ENCODE measurements at regions not wholly inside any gene's neighbourhood (a gene's known extent, or its start where the extent isn't known, plus 50 kb on each side); places are given as distances from the start of the nearest gene placed in this dataset.

- H3K27ac ChIP-seq, result no peak overlapping the region
- TF ChIP-seq CTCF (conservative IDR thresholded peaks at IDR 0.05), result no peak
Observed at GRCh38 chr10:44581996-44582395, 197.1 kb upstream of the CXCL12 start.

GRCh38 chr10:44587488-44588318 is 202.8 kb upstream of the CXCL12 start:
- H3K27ac ChIP-seq, result no peak overlapping the region
- no peak for TF ChIP-seq CTCF (conservative IDR thresholded peaks at IDR 0.05)

GRCh38 chr10:44589181-44589943 is 204.5 kb upstream of the CXCL12 start:
- no peak for TF ChIP-seq CTCF (conservative IDR thresholded peaks at IDR 0.05)
- peak overlapping the region; percentile 53 for H3K27ac ChIP-seq

GRCh38 chr10:44589944-44590449 is 205.1 kb upstream of the CXCL12 start:
- H3K27ac ChIP-seq, result peak overlapping the region; percentile 53
- TF ChIP-seq CTCF (conservative IDR thresholded peaks at IDR 0.05), result no peak

GRCh38 chr10:44591911-44592310 is 207.0 kb upstream of the CXCL12 start:
- no peak overlapping the region for H3K27ac ChIP-seq
- TF ChIP-seq CTCF (conservative IDR thresholded peaks at IDR 0.05), result no peak

GRCh38 chr10:44593952-44594351 is 209.1 kb upstream of the CXCL12 start:
- no peak overlapping the region for H3K27ac ChIP-seq
- TF ChIP-seq CTCF (conservative IDR thresholded peaks at IDR 0.05), result no peak

GRCh38 chr10:44607116-44607515 is 222.2 kb upstream of the CXCL12 start:
- TF ChIP-seq CTCF (conservative IDR thresholded peaks at IDR 0.05), result no peak
- H3K27ac ChIP-seq, result no peak overlapping the region
